ENCODE measurements at regions not wholly inside any gene's neighbourhood (a gene's known extent, or its start where the extent isn't known, plus 50 kb on each side); places are given as distances from the start of the nearest gene placed in this dataset.

DNA sequence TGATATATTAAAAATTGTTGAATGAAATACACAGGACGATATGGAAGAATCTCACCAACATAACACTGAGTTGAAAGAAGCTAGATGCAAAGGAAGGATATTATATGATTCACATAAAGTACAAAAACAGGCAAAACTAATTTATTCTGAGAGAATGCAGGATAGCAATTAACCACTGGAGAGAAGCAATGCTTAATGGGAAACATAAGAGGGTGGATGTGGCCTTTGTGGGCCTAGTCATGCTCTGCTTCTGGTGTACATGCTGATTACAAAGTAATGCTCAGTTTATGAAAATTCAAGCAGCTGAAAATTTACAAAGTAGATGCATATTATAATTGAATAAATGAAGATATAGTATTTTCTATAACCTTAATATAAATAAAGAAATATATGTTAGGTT, 326.4 kb upstream of the ADAMTS5 start:
- CTCF ChIA-PET, result no interaction called here
- Histone ChIP-seq H3K9me3 (replicated peaks; ENCODE audit: control insufficient read depth, insufficient read depth, low read length) (no peaks in the 10 kb centered on the region), H3K4me1 (ENCODE audit: control insufficient read depth, extremely low read depth, insufficient read depth, low read length) (no peaks in the 10 kb centered on the region), H3K27ac (ENCODE audit: insufficient read depth, low read depth, low read length) (no peak overlapping the region), H3K4me3 (replicated peaks in 1 of 3; ENCODE audit: insufficient read depth in 1 of 3, low read depth in 1 of 3, low read length in 3 of 3) (no peak overlapping the region), H3K4me2 (ENCODE audit: insufficient read depth, low read length) (no peak overlapping the region), H3K79me2 (ENCODE audit: control insufficient read depth, insufficient read depth, low read length) (no peaks in the 10 kb centered on the region), H3K36me3 (ENCODE audit: control insufficient read depth in 2 of 2, extremely low read depth in 1 of 2, insufficient read depth in 2 of 2, low read length in 2 of 2) (no peaks in the 10 kb centered on the region), H3K9me1 (replicated peaks; ENCODE audit: control insufficient read depth, extremely low read depth, insufficient read depth, low read length) (no peaks in the 10 kb centered on the region), H3K9ac (replicated peaks; ENCODE audit: extremely low read depth, insufficient read depth, low read length) (no peak overlapping the region), H3K27me3 (ENCODE audit: control insufficient read depth in 2 of 2, insufficient read depth in 2 of 2, low read length in 2 of 2) (no peaks in the 10 kb centered on the region), H4K20me1 (replicated peaks; ENCODE audit: control insufficient read depth, extremely low read depth, insufficient read depth, low read length) (no peaks in the 10 kb centered on the region), H2AFZ (ENCODE audit: low read depth, low read length) (no peak overlapping the region)
- BruUV-seq (replicated peaks), result no TSS peak
- POLR2A ChIA-PET, result no interaction called here
- dilution Hi-C loops (cut with MboI; ENCODE audit: extremely low pct_ligation_motif_present, low sequenced_read_pairs), result no loop called here
- intact Hi-C loops (cut with micrococcal nuclease), result no loop called here
- no peak for TF ChIP-seq JUN (IDR thresholded peaks at IDR 0.05; ENCODE audit: borderline replicate concordance, insufficient read depth, insufficient read length, low read depth)
- no peak for TF ChIP-seq FOS (IDR thresholded peaks at IDR 0.05; ENCODE audit: borderline replicate concordance, insufficient read depth, low read length)
- no peak for TF ChIP-seq EZH2 (IDR thresholded peaks at IDR 0.05; ENCODE audit: borderline replicate concordance, low read depth, low read length, severe bottlenecking)
- TF ChIP-seq GATA2 (IDR thresholded peaks at IDR 0.05; ENCODE audit: insufficient read depth, insufficient read length, low read depth, low read length), result no peak
- TF ChIP-seq POLR2AphosphoS5 (IDR thresholded peaks at IDR 0.05; ENCODE audit: insufficient read depth, low read depth, low read length), result no peak
- TF ChIP-seq, protein P1, sequence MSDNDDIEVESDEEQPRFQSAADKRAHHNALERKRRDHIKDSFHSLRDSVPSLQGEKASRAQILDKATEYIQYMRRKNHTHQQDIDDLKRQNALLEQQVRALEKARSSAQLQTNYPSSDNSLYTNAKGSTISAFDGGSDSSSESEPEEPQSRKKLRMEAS (IDR thresholded peaks at IDR 0.05; ENCODE audit: insufficient read depth, insufficient read length), result no peak
- TF ChIP-seq, protein P2, sequence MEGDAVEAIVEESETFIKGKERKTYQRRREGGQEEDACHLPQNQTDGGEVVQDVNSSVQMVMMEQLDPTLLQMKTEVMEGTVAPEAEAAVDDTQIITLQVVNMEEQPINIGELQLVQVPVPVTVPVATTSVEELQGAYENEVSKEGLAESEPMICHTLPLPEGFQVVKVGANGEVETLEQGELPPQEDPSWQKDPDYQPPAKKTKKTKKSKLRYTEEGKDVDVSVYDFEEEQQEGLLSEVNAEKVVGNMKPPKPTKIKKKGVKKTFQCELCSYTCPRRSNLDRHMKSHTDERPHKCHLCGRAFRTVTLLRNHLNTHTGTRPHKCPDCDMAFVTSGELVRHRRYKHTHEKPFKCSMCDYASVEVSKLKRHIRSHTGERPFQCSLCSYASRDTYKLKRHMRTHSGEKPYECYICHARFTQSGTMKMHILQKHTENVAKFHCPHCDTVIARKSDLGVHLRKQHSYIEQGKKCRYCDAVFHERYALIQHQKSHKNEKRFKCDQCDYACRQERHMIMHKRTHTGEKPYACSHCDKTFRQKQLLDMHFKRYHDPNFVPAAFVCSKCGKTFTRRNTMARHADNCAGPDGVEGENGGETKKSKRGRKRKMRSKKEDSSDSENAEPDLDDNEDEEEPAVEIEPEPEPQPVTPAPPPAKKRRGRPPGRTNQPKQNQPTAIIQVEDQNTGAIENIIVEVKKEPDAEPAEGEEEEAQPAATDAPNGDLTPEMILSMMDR (IDR thresholded peaks at IDR 0.05; ENCODE audit: extremely low read depth in 1 of 2, insufficient read depth in 1 of 2, low read depth in 1 of 2, low read length in 2 of 2), result no peak
- TF ChIP-seq MYC (IDR thresholded peaks at IDR 0.05; ENCODE audit: low read depth, low read length), result no peak
- TF ChIP-seq POLR2A (IDR thresholded peaks at IDR 0.05; ENCODE audit: low read depth, low read length), result no peak
- FAIRE-seq (no peak), DNase-seq (ENCODE audit: low read depth, low spot score) (no peak)
